ENCODE measurements at regions not wholly inside any gene's neighbourhood (a gene's known extent, or its start where the extent isn't known, plus 50 kb on each side); places are given as distances from the start of the nearest gene placed in this dataset.

DNA sequence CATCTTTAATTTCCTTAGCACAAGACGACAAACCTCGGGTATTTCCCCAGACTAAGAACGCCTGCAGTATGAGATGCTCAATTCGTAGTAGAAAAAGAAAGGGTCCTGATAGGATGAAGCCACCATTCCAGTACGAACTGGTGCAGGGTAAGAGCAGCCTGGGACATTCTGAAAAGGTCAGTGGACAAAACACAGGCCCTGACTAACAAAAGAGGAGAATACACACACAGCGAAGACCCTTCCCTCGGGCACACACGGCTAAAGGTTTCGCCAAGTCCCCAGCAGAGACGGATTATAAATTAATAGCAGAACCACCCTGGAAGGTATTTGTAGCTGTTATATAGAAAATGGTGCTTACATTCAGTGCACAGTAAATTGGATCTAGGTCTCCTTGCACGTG lies 137.6 kb downstream of the SKIDA1 start:
- TF ChIP-seq, protein P1, sequence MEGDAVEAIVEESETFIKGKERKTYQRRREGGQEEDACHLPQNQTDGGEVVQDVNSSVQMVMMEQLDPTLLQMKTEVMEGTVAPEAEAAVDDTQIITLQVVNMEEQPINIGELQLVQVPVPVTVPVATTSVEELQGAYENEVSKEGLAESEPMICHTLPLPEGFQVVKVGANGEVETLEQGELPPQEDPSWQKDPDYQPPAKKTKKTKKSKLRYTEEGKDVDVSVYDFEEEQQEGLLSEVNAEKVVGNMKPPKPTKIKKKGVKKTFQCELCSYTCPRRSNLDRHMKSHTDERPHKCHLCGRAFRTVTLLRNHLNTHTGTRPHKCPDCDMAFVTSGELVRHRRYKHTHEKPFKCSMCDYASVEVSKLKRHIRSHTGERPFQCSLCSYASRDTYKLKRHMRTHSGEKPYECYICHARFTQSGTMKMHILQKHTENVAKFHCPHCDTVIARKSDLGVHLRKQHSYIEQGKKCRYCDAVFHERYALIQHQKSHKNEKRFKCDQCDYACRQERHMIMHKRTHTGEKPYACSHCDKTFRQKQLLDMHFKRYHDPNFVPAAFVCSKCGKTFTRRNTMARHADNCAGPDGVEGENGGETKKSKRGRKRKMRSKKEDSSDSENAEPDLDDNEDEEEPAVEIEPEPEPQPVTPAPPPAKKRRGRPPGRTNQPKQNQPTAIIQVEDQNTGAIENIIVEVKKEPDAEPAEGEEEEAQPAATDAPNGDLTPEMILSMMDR (IDR thresholded peaks at IDR 0.05; ENCODE audit: poor library complexity, severe bottlenecking): no peak
- TF ChIP-seq EZH2 (IDR thresholded peaks at IDR 0.05; ENCODE audit: borderline replicate concordance, insufficient read depth, low read length, poor library complexity, severe bottlenecking): no peak
- no peak for TF ChIP-seq RAD21 (conservative IDR thresholded peaks at IDR 0.05)
- no peak for TF ChIP-seq POLR2AphosphoS5 (IDR thresholded peaks at IDR 0.05)
- TF ChIP-seq, protein P2, sequence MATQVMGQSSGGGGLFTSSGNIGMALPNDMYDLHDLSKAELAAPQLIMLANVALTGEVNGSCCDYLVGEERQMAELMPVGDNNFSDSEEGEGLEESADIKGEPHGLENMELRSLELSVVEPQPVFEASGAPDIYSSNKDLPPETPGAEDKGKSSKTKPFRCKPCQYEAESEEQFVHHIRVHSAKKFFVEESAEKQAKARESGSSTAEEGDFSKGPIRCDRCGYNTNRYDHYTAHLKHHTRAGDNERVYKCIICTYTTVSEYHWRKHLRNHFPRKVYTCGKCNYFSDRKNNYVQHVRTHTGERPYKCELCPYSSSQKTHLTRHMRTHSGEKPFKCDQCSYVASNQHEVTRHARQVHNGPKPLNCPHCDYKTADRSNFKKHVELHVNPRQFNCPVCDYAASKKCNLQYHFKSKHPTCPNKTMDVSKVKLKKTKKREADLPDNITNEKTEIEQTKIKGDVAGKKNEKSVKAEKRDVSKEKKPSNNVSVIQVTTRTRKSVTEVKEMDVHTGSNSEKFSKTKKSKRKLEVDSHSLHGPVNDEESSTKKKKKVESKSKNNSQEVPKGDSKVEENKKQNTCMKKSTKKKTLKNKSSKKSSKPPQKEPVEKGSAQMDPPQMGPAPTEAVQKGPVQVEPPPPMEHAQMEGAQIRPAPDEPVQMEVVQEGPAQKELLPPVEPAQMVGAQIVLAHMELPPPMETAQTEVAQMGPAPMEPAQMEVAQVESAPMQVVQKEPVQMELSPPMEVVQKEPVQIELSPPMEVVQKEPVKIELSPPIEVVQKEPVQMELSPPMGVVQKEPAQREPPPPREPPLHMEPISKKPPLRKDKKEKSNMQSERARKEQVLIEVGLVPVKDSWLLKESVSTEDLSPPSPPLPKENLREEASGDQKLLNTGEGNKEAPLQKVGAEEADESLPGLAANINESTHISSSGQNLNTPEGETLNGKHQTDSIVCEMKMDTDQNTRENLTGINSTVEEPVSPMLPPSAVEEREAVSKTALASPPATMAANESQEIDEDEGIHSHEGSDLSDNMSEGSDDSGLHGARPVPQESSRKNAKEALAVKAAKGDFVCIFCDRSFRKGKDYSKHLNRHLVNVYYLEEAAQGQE (IDR thresholded peaks at IDR 0.05; ENCODE audit: borderline replicate concordance): no peak
